HFFc6 (cell line): ENCODE measurements at regions not wholly inside any gene's neighbourhood (a gene's known extent, or its start where the extent isn't known, plus 50 kb on each side); places are given as distances from the start of the nearest gene placed in this dataset.

Experiments
- DNase-seq: peaks from one replicate; pipeline ENCODE4 v3.0.0-alpha.2; 2018
- H3K27ac Mint-ChIP-seq: 2 replicates; pipeline ENCODE4 v1.8.0; 2020; ENCODE audit warnings: mild to moderate bottlenecking, mixed read lengths
- H3K27me3 Mint-ChIP-seq: 2 replicates; pipeline ENCODE4 v1.8.0; 2021; ENCODE audit warnings: mild to moderate bottlenecking, moderate library complexity, mixed read lengths; ENCODE audit not compliant: insufficient read depth
- H3K36me3 Mint-ChIP-seq: 2 replicates; pipeline ENCODE4 v1.8.0; 2021; ENCODE audit warnings: low read depth, mixed read lengths
- H3K4me1 Mint-ChIP-seq: 2 replicates; pipeline ENCODE4 v1.8.0; 2020; ENCODE audit warnings: low read depth, mixed read lengths
- H3K4me3 Mint-ChIP-seq: 2 replicates; pipeline ENCODE4 v1.8.0; 2020; ENCODE audit warnings: mild to moderate bottlenecking, moderate library complexity, mixed read lengths
- H3K9me3 Mint-ChIP-seq: 2 replicates; pipeline ENCODE4 v1.8.0; 2020; ENCODE audit warnings: mild to moderate bottlenecking, mixed read lengths
- CTCF ChIP-seq: fragments of 200-600 bp; sonication (generic); IDR thresholded peaks from 2 replicates; pipeline ENCODE4 v1.5.0; 2021; ENCODE audit warnings: antibody characterized with exemption, mild to moderate bottlenecking

GRCh38 chr3:102158080-102158740 lies 276.6 kb upstream of the ZPLD1 start:
- no peak for TF ChIP-seq CTCF
- Mint-ChIP-seq H3K36me3 (0 out of 2 replicates have a peak, but pooled peaks cover 6% of the 10 kb centered on the region), H3K4me1 (peaks cover 58% of the 10 kb centered on the region), H3K4me3 (no peak overlapping the region), H3K27ac (peak overlapping the region; percentile 95), H3K27me3 (no peaks in the 10 kb centered on the region), H3K9me3 (no peaks in the 10 kb centered on the region)
- peak; percentile 43 for DNase-seq

GRCh38 chr3:102159810-102160451 lies 274.9 kb upstream of the ZPLD1 start:
- H3K9me3 Mint-ChIP-seq = no peaks in the 10 kb centered on the region
- no peak for DNase-seq
- H3K4me3 Mint-ChIP-seq = no peak overlapping the region
- H3K4me1 Mint-ChIP-seq = peaks cover 66% of the 10 kb centered on the region
- H3K27ac Mint-ChIP-seq = no peak overlapping the region
- TF ChIP-seq CTCF = no peak
- H3K27me3 Mint-ChIP-seq = no peaks in the 10 kb centered on the region
- H3K36me3 Mint-ChIP-seq = no peaks in the 10 kb centered on the region

- TF ChIP-seq CTCF = no peak
- Mint-ChIP-seq H3K27me3 (no peaks in the 10 kb centered on the region), H3K36me3 (no peaks in the 10 kb centered on the region), H3K4me1 (peaks cover 62% of the 10 kb centered on the region), H3K4me3 (no peak overlapping the region), H3K9me3 (no peaks in the 10 kb centered on the region), H3K27ac (no peak overlapping the region)
- DNase-seq = no peak
Measured at GRCh38 chr3:102161384-102162006, 273.3 kb upstream of the ZPLD1 start.

GRCh38 chr3:102162251-102162650 lies 272.6 kb upstream of the ZPLD1 start:
- Mint-ChIP-seq H3K36me3 (no peaks in the 10 kb centered on the region), H3K4me1 (peaks cover 55% of the 10 kb centered on the region), H3K9me3 (no peaks in the 10 kb centered on the region), H3K27me3 (no peaks in the 10 kb centered on the region), H3K4me3 (no peak overlapping the region), H3K27ac (peak overlapping the region; percentile 84; the same call in 1 of the 2 replicates)
- DNase-seq = no peak
- TF ChIP-seq CTCF = no peak

- Mint-ChIP-seq H3K9me3 (no peaks in the 10 kb centered on the region), H3K36me3 (no peaks in the 10 kb centered on the region), H3K27ac (peak overlapping the region; percentile 84), H3K4me3 (no peak overlapping the region), H3K27me3 (no peaks in the 10 kb centered on the region), H3K4me1 (peaks cover 45% of the 10 kb centered on the region)
- DNase-seq = peak; percentile 74
- TF ChIP-seq CTCF = no peak
Measured at GRCh38 chr3:102163039-102163817, 271.6 kb upstream of the ZPLD1 start.
